ENCODE measurements at regions not wholly inside any gene's neighbourhood (a gene's known extent, or its start where the extent isn't known, plus 50 kb on each side); places are given as distances from the start of the nearest gene placed in this dataset.

GRCh38 chr11:57124917-57125316, 56.8 kb upstream of the LRRC55 start:
- peak overlapping the region; percentile 89 for H3K27ac ChIP-seq (ENCODE audit: insufficient read depth, low read depth, low read length, poor library complexity, severe bottlenecking)
- 51 to 52% methylated on average over 4 of the region's 4 CpGs for WGBS, 2 experiments
- H3K27me3 ChIP-seq (ENCODE audit: control insufficient read depth, insufficient read depth, low read length, poor library complexity, severe bottlenecking): no peaks in the 10 kb centered on the region
- no peak overlapping the region for H3K4me3 ChIP-seq (ENCODE audit: insufficient read depth, low read depth, low read length)
- peaks cover 39% of the 10 kb centered on the region for H3K4me1 ChIP-seq (ENCODE audit: control insufficient read depth, insufficient read depth, low read length)
- no peaks in the 10 kb centered on the region for H3K9me3 ChIP-seq (ENCODE audit: control insufficient read depth, low read length)
- no peaks in the 10 kb centered on the region for H3K36me3 ChIP-seq (ENCODE audit: control insufficient read depth, insufficient read depth, low read length)

GRCh38 chr11:57126766-57127400, 54.9 kb upstream of the LRRC55 start:
- peaks cover 34% of the 10 kb centered on the region for H3K4me1 ChIP-seq (ENCODE audit: control insufficient read depth, insufficient read depth, low read length)
- H3K27ac ChIP-seq (ENCODE audit: insufficient read depth, low read depth, low read length, poor library complexity, severe bottlenecking): no peak overlapping the region
- H3K9me3 ChIP-seq (ENCODE audit: control insufficient read depth, low read length): no peaks in the 10 kb centered on the region
- H3K4me3 ChIP-seq (ENCODE audit: insufficient read depth, low read depth, low read length): no peak overlapping the region
- 96 to 100% methylated on average over 2 to 3 of the region's 3 CpGs for WGBS, 2 experiments
- H3K27me3 ChIP-seq (ENCODE audit: control insufficient read depth, insufficient read depth, low read length, poor library complexity, severe bottlenecking): no peaks in the 10 kb centered on the region
- no peaks in the 10 kb centered on the region for H3K36me3 ChIP-seq (ENCODE audit: control insufficient read depth, insufficient read depth, low read length)

- Histone ChIP-seq H3K27me3 (ENCODE audit: control insufficient read depth, insufficient read depth, low read length, poor library complexity, severe bottlenecking) (no peaks in the 10 kb centered on the region), H3K36me3 (ENCODE audit: control insufficient read depth, insufficient read depth, low read length) (no peaks in the 10 kb centered on the region), H3K27ac (ENCODE audit: insufficient read depth, low read depth, low read length, poor library complexity, severe bottlenecking) (no peak overlapping the region), H3K4me1 (ENCODE audit: control insufficient read depth, insufficient read depth, low read length) (no peaks in the 10 kb centered on the region), H3K9me3 (ENCODE audit: control insufficient read depth, low read length) (no peaks in the 10 kb centered on the region), H3K4me3 (ENCODE audit: insufficient read depth, low read depth, low read length) (no peak overlapping the region)
- WGBS, 2 experiments: 75 to 79% methylated on average over 8 of the region's 8 CpGs
Observed at GRCh38 chr11:57131080-57131790, 50.5 kb upstream of the LRRC55 start.

Measured in ectodermal cell (in vitro differentiated cells).